DMS114 treated with DMSO at 0.1 percent for 48 hours (cell line): ENCODE measurements at regions not wholly inside any gene's neighbourhood (a gene's known extent, or its start where the extent isn't known, plus 50 kb on each side); places are given as distances from the start of the nearest gene placed in this dataset.

Source experiments
- DNase-seq: peaks from one replicate; lab custom pipeline; 2025; ENCODE audit not compliant: unreplicated experiment; lab: John Stamatoyannopoulos, UW

- DNase-seq, result no peak
Measured at GRCh38 chr1:184215274-184215925, 163.9 kb downstream of the TSEN15 start.

- DNase-seq, result no peak
Measured at GRCh38 chr1:184218458-184219075, 167.0 kb downstream of the TSEN15 start.

- DNase-seq, result no peak
Measured at GRCh38 chr1:184219414-184219813, 167.4 kb upstream of the C1orf21 start.

GRCh38 chr1:184219883-184220282 is 166.9 kb upstream of the C1orf21 start:
- no peak for DNase-seq

- DNase-seq, result no peak
Measured at GRCh38 chr1:184221087-184221486, 165.7 kb upstream of the C1orf21 start.

GRCh38 chr1:184222652-184223052 is 164.2 kb upstream of the C1orf21 start:
- DNase-seq, result peak; percentile 55

GRCh38 chr1:184223216-184223615 is 163.6 kb upstream of the C1orf21 start:
- DNase-seq, result peak; percentile 41

- no peak for DNase-seq
Measured at GRCh38 chr1:184225283-184226099, 161.3 kb upstream of the C1orf21 start.

- no peak for DNase-seq
Measured at GRCh38 chr1:184226100-184226487, 160.7 kb upstream of the C1orf21 start.

- DNase-seq, result no peak
Measured at GRCh38 chr1:184228558-184228957, 158.3 kb upstream of the C1orf21 start.

GRCh38 chr1:184237588-184237987 is 149.2 kb upstream of the C1orf21 start:
- DNase-seq, result no peak

GRCh38 chr1:184241446-184241845 is 145.4 kb upstream of the C1orf21 start:
- DNase-seq, result no peak

- DNase-seq, result no peak
Measured at GRCh38 chr1:184242507-184242943, 144.3 kb upstream of the C1orf21 start.

- DNase-seq, result no peak
Measured at GRCh38 chr1:184244962-184245361, 141.9 kb upstream of the C1orf21 start.

- DNase-seq, result no peak
Measured at GRCh38 chr1:184247671-184248070, 139.2 kb upstream of the C1orf21 start.

- DNase-seq, result no peak
Measured at GRCh38 chr1:184253921-184254320, 132.9 kb upstream of the C1orf21 start.

- no peak for DNase-seq
Measured at GRCh38 chr1:184254849-184255248, 132.0 kb upstream of the C1orf21 start.

- DNase-seq, result no peak
Measured at GRCh38 chr1:184255560-184255959, 131.3 kb upstream of the C1orf21 start.

- no peak for DNase-seq
Measured at GRCh38 chr1:184257873-184258272, 129.0 kb upstream of the C1orf21 start.

- DNase-seq, result no peak
Measured at GRCh38 chr1:184258525-184258924, 128.3 kb upstream of the C1orf21 start.

- no peak for DNase-seq
Measured at GRCh38 chr1:184260382-184260781, 126.4 kb upstream of the C1orf21 start.

GRCh38 chr1:184262109-184262508 is 124.7 kb upstream of the C1orf21 start:
- DNase-seq, result no peak
